Esophagus squamous epithelium (tissue), 5 donors: ENCODE measurements at regions not wholly inside any gene's neighbourhood (a gene's known extent, or its start where the extent isn't known, plus 50 kb on each side); places are given as distances from the start of the nearest gene placed in this dataset.

Experiments
- DNase-seq: peaks from one replicate; lab custom pipeline; 2025; lab: John Stamatoyannopoulos, UW
- H3K27ac ChIP-seq, 4 donors: fragments of 200-600 bp; sonication (generic); one replicate each; pipeline ENCODE4 v1.5.1; 2016 to 2019; ENCODE audit warnings: mild to moderate bottlenecking in 1 of 4
- H3K27me3 ChIP-seq, 4 donors: fragments of 200-600 bp; sonication (generic); 1 replicate in 3 of 4; 2 replicates in 1 of 4; pipeline versions ENCODE4 v1.5.1 to v1.6.0; 2017 to 2021; ENCODE audit warnings: antibody characterized with exemption in 1 of 4
- H3K36me3 ChIP-seq, 3 donors: fragments of 200-600 bp; sonication (generic); one replicate each; pipeline ENCODE4 v1.5.1; 2016 to 2019
- H3K4me1 ChIP-seq, 3 donors: fragments of 200-600 bp; sonication (generic); one replicate each; pipeline ENCODE4 v1.5.1; 2017 to 2019
- H3K4me3 ChIP-seq, 4 donors: fragments of 200-600 bp; sonication (generic); 1 replicate in 3 of 4; 2 replicates in 1 of 4; pipeline ENCODE4 v1.5.1; 2016 to 2019; ENCODE audit warnings: mild to moderate bottlenecking in 2 of 4, moderate library complexity in 1 of 4
- H3K9me3 ChIP-seq, 3 donors: fragments of 200-600 bp; sonication (generic); one replicate each; pipeline ENCODE4 v1.5.1; 2016 to 2019
- CTCF ChIP-seq, 6 experiments: fragments of 450-650 bp in 4 of 6; fragments of 200-600 bp in 2 of 6; sonication (generic) in 2 of 6; IDR thresholded peaks; one replicate each; pipeline ENCODE4 v1.5.1; 2016 to 2019; ENCODE audit warnings: antibody characterized with exemption in 6 of 6, mild to moderate bottlenecking in 4 of 6, moderate library complexity in 4 of 6
- POLR2A ChIP-seq, 4 donors: fragments of 450-650 bp; IDR thresholded peaks; one replicate each; pipeline ENCODE4 v1.6.1; 2017; ENCODE audit warnings: antibody characterized with exemption in 4 of 4, mild to moderate bottlenecking in 4 of 4, moderate library complexity in 3 of 4
- WGBS, 2 donors: methylation state at CpG; one replicate each; pipeline ENCODE4 v1.1.5; 2018; 5-methylcytosine and 5-hydroxymethylcytosine counted together
- intact Hi-C: fragments of 100-400 bp; cut with DNase I; formaldehyde crosslinking; loops from one replicate; pipeline ENCODE4 v1.15.0; 2022
- donor health status: DM: yes; HTN: yes; CAD: no.

- TF ChIP-seq CTCF (IDR thresholded peaks at IDR 0.05), result peak in 4 of 6 experiments; percentile 10 to 56 (median 21)
- no peak for TF ChIP-seq POLR2A (IDR thresholded peaks at IDR 0.05)
- Histone ChIP-seq H3K9me3 (no peaks in the 10 kb centered on the region), H3K27ac (peak overlapping the region; percentile 1 to 85 (median 48)), H3K36me3 (no peaks in the 10 kb centered on the region), H3K27me3 (no peaks in the 10 kb centered on the region), H3K4me1 (peaks cover 9 to 48% (median 19%) of the 10 kb centered on the region in 3 donors), H3K4me3 (peak overlapping the region in 3 of 4 donors; percentile 21 to 56 (median 30))
- 66 to 67% methylated on average over 3 to 7 of the region's 33 CpGs for WGBS, 2 donors
- DNase-seq, result peak; percentile 16
- intact Hi-C loops, result no loop called here
These were observed 285.9 kb downstream of the XXYLT1 start for GRCh38 chr3:194985031-194985578.

GRCh38 chr3:194986208-194987043 is 284.5 kb downstream of the XXYLT1 start:
- Histone ChIP-seq H3K36me3 (no peaks in the 10 kb centered on the region), H3K4me3 (no peak overlapping the region), H3K27ac (peak overlapping the region; percentile 6 to 85 (median 56)), H3K4me1 (peaks cover 9 to 48% (median 19%) of the 10 kb centered on the region in 3 donors), H3K27me3 (no peaks in the 10 kb centered on the region), H3K9me3 (no peaks in the 10 kb centered on the region)
- TF ChIP-seq CTCF (IDR thresholded peaks at IDR 0.05), result no peak
- TF ChIP-seq POLR2A (IDR thresholded peaks at IDR 0.05), result no peak
- no peak for DNase-seq
- WGBS, 2 donors, result 62 to 73% methylated on average over 9 to 12 of the region's 17 CpGs
- intact Hi-C loops, result no loop called here

- no peak for TF ChIP-seq POLR2A (IDR thresholded peaks at IDR 0.05)
- TF ChIP-seq CTCF (IDR thresholded peaks at IDR 0.05), result no peak
- H3K36me3 ChIP-seq, result no peaks in the 10 kb centered on the region
- H3K27me3 ChIP-seq, result no peaks in the 10 kb centered on the region
- WGBS, 2 donors, result 73 to 75% methylated on average over 16 to 19 of the region's 21 CpGs
- intact Hi-C loops, result no loop called here
- peaks cover 9 to 48% (median 19%) of the 10 kb centered on the region in 3 donors for H3K4me1 ChIP-seq
- H3K9me3 ChIP-seq, result no peaks in the 10 kb centered on the region
- H3K27ac ChIP-seq, result peak overlapping the region in 1 of 4 donors; percentile 85
- H3K4me3 ChIP-seq, result no peak overlapping the region
- no peak for DNase-seq
These were observed 283.1 kb downstream of the XXYLT1 start for GRCh38 chr3:194987571-194988494.

GRCh38 chr3:194988495-194989165 is 282.3 kb downstream of the XXYLT1 start:
- no peaks in the 10 kb centered on the region for H3K27me3 ChIP-seq
- intact Hi-C loops, result no loop called here
- no peak overlapping the region for H3K4me3 ChIP-seq
- H3K9me3 ChIP-seq, result no peaks in the 10 kb centered on the region
- peaks cover 9 to 48% (median 19%) of the 10 kb centered on the region in 3 donors for H3K4me1 ChIP-seq
- DNase-seq, result no peak
- H3K27ac ChIP-seq, result peak overlapping the region in 1 of 4 donors; percentile 85
- no peaks in the 10 kb centered on the region for H3K36me3 ChIP-seq
- no peak for TF ChIP-seq POLR2A (IDR thresholded peaks at IDR 0.05)
- peak in 1 of 6 experiments; percentile 9 for TF ChIP-seq CTCF (IDR thresholded peaks at IDR 0.05)
- 60 to 78% methylated on average over 5 to 8 of the region's 8 CpGs for WGBS, 2 donors
